H1 (cell line): ENCODE measurements at regions not wholly inside any gene's neighbourhood (a gene's known extent, or its start where the extent isn't known, plus 50 kb on each side); places are given as distances from the start of the nearest gene placed in this dataset.
A peak's percentile ranks its signal among the peaks of the same experiment; 100 is the strongest.

Experiments used
- CTCF ChIA-PET: fragments of 300-600 bp; sonication (Branson Sonifier 250); formaldehyde crosslinking; loops from one replicate; lab custom pipeline; 2021; ENCODE audit not compliant: partially characterized antibody; lab: Charles Lee
- POLR2A ChIA-PET: fragments of 300-600 bp; sonication (Branson Sonifier 250); formaldehyde crosslinking; loops from one replicate; lab custom pipeline; 2021; ENCODE audit warnings: inconsistent platforms; ENCODE audit not compliant: partially characterized antibody; lab: Charles Lee
- DNase-seq, 2 experiments: peaks; one replicate each; pipeline versions ENCODE4 v3.0.0 to v3.0.0-alpha.2; 2010 to 2022; ENCODE audit warnings: low spot score in 2 of 2, low read depth in 1 of 2, mixed read lengths in 1 of 2
- FAIRE-seq: peaks from 2 replicates; lab custom pipeline; 2011; peaks lifted over from hg19 to GRCh38; lab: Jason Lieb, UNC
- H2AFZ ChIP-seq: 2 replicates; pipeline ENCODE4 v1.8.1; 2012; ENCODE audit warnings: low read length, inconsistent platforms
- H2AK5ac ChIP-seq: 2 replicates; pipeline ENCODE4 v1.6.1; 2013; ENCODE audit warnings: low read depth, low read length
- H2BK120ac ChIP-seq: replicated peaks from 2 replicates; pipeline ENCODE3; 2013; ENCODE audit warnings: low read depth, low read length, inconsistent platforms
- H2BK12ac ChIP-seq: 2 replicates; pipeline ENCODE4 v1.6.1; 2013; ENCODE audit warnings: low read depth, low read length
- H2BK15ac ChIP-seq: 2 replicates; pipeline ENCODE4 v1.6.1; 2013; ENCODE audit warnings: low read length
- H2BK20ac ChIP-seq: 2 replicates; pipeline ENCODE4 v1.6.1; 2013; ENCODE audit warnings: low read length
- H2BK5ac ChIP-seq: 2 replicates; pipeline ENCODE4 v1.6.1; 2013; ENCODE audit warnings: low read depth, low read length
- H3K14ac ChIP-seq: 2 replicates; pipeline ENCODE4 v1.6.1; 2013; ENCODE audit warnings: inconsistent platforms; ENCODE audit not compliant: insufficient read length
- H3K18ac ChIP-seq: 2 replicates; pipeline ENCODE4 v1.6.1; 2013; ENCODE audit warnings: low read length; ENCODE audit errors: extremely low read depth
- H3K23ac ChIP-seq: 2 replicates; pipeline ENCODE4 v1.6.1; 2013; ENCODE audit warnings: inconsistent platforms; ENCODE audit not compliant: insufficient read length
- H3K23me2 ChIP-seq: 2 replicates; pipeline ENCODE4 v1.6.1; 2013; ENCODE audit warnings: low read depth, low read length
- H3K27ac ChIP-seq: 2 replicates; pipeline ENCODE4 v1.6.1; 2011; ENCODE audit warnings: low read depth, low read length, inconsistent platforms
- H3K27me3 ChIP-seq, 4 experiments: replicated peaks in 1 of 4; 1 replicate in 1 of 4; 2 replicates in 3 of 4; pipeline versions ENCODE4 v1.6.1 to v1.8.1; 2011 to 2013; ENCODE audit warnings: low read length in 3 of 4, mild to moderate bottlenecking in 3 of 4, inconsistent platforms in 2 of 4, mixed read lengths in 2 of 4, moderate library complexity in 1 of 4; ENCODE audit not compliant: control insufficient read depth in 3 of 4, insufficient read depth in 3 of 4; ENCODE audit errors: extremely low read depth in 1 of 4
- H3K36me3 ChIP-seq, 4 experiments: 2 replicates each; pipeline versions ENCODE4 v1.6.1 to v1.8.1; 2011 to 2013; ENCODE audit warnings: mild to moderate bottlenecking in 4 of 4, low read length in 3 of 4, moderate library complexity in 2 of 4, control low read depth in 1 of 4, inconsistent platforms in 1 of 4; ENCODE audit not compliant: insufficient read depth in 4 of 4, control insufficient read depth in 2 of 4
- H3K4ac ChIP-seq: replicated peaks from 2 replicates; pipeline ENCODE3; 2013; ENCODE audit warnings: low read length, low read depth, mixed read lengths, inconsistent platforms; ENCODE audit not compliant: insufficient read length
- H3K4me1 ChIP-seq, 4 experiments: replicated peaks in 1 of 4; 1 replicate in 1 of 4; 2 replicates in 3 of 4; pipeline versions ENCODE4 v1.6.1 to v1.8.1; 2011 to 2013; ENCODE audit warnings: low read length in 3 of 4, inconsistent platforms in 2 of 4, mixed read lengths in 1 of 4; ENCODE audit not compliant: insufficient read depth in 4 of 4, control insufficient read depth in 3 of 4
- H3K4me2 ChIP-seq, 2 experiments: 2 replicates each; pipeline versions ENCODE4 v1.6.1 to v1.8.1; 2011 to 2013; ENCODE audit warnings: low read depth in 2 of 2, low read length in 2 of 2, control low read depth in 1 of 2, inconsistent platforms in 1 of 2, mild to moderate bottlenecking in 1 of 2; ENCODE audit not compliant: insufficient read depth in 1 of 2
- H3K4me3 ChIP-seq, 4 experiments: fragments of 200-600, 300-600 bp in 1 of 4; sonication (generic), shearing (Covaris generic), sonication (Bioruptor Twin) in 1 of 4; 2 replicates each; pipeline versions ENCODE4 v1.5.1 to v1.8.1; 2011 to 2016; ENCODE audit warnings: low read length in 4 of 4, low read depth in 3 of 4, control low read depth in 2 of 4, inconsistent platforms in 2 of 4, mild to moderate bottlenecking in 2 of 4, mixed read lengths in 1 of 4, moderate library complexity in 1 of 4; ENCODE audit not compliant: insufficient read depth in 2 of 4; ENCODE audit errors: extremely low read depth in 1 of 4
- H3K56ac ChIP-seq: replicated peaks from 2 replicates; pipeline ENCODE3; 2013; ENCODE audit warnings: low read depth, mild to moderate bottlenecking, mixed read lengths, low read length, inconsistent platforms; ENCODE audit not compliant: insufficient read length
- H3K79me1 ChIP-seq: 2 replicates; pipeline ENCODE4 v1.6.1; 2013; ENCODE audit warnings: low read depth, low read length, control low read depth
- H3K79me2 ChIP-seq, 2 experiments: 2 replicates each; pipeline versions ENCODE4 v1.6.1 to v1.8.1; 2012 to 2013; ENCODE audit warnings: low read length in 2 of 2, mild to moderate bottlenecking in 2 of 2, inconsistent platforms in 1 of 2; ENCODE audit not compliant: insufficient read depth in 2 of 2, control insufficient read depth in 1 of 2
- H3K9ac ChIP-seq, 4 experiments: replicated peaks in 1 of 4; 1 replicate in 1 of 4; 2 replicates in 3 of 4; pipeline versions ENCODE4 v1.6.1 to v1.8.1; 2011 to 2013; ENCODE audit warnings: low read depth in 3 of 4, low read length in 3 of 4, control low read depth in 2 of 4, mild to moderate bottlenecking in 2 of 4, moderate library complexity in 2 of 4, inconsistent platforms in 1 of 4; ENCODE audit errors: extremely low read depth in 1 of 4
- H3K9me3 ChIP-seq, 2 experiments: 2 replicates each; pipeline versions ENCODE4 v1.6.1 to v1.8.1; 2012 to 2013; ENCODE audit warnings: mild to moderate bottlenecking in 2 of 2, moderate library complexity in 2 of 2, control low read depth in 1 of 2, inconsistent platforms in 1 of 2, low read depth in 1 of 2, low read length in 1 of 2, mixed read lengths in 1 of 2; ENCODE audit not compliant: insufficient read depth in 2 of 2
- H4K20me1 ChIP-seq, 2 experiments: replicated peaks in 1 of 2; 2 replicates each; pipeline versions ENCODE3 to v1.8.1; 2011 to 2013; ENCODE audit warnings: inconsistent platforms in 2 of 2, low read length in 2 of 2, mild to moderate bottlenecking in 1 of 2; ENCODE audit not compliant: insufficient read depth in 2 of 2, control insufficient read depth in 1 of 2
- H4K5ac ChIP-seq: 2 replicates; pipeline ENCODE4 v1.6.1; 2013; ENCODE audit warnings: low read length, low read depth, mixed read lengths, inconsistent platforms; ENCODE audit not compliant: insufficient read length
- H4K8ac ChIP-seq: 2 replicates; pipeline ENCODE4 v1.8.0; 2013; ENCODE audit warnings: mild to moderate bottlenecking, moderate library complexity, low read length, inconsistent platforms; ENCODE audit not compliant: insufficient read depth; ENCODE audit errors: extremely low read depth
- H4K91ac ChIP-seq: replicated peaks from 2 replicates; pipeline ENCODE3; 2013; ENCODE audit warnings: low read length, mixed read lengths, inconsistent platforms; ENCODE audit not compliant: insufficient read length
- HDAC2 ChIP-seq, 2 experiments: fragments of 300-600 bp in 1 of 2; sonication (generic) in 1 of 2; IDR thresholded peaks; 2 replicates each; pipeline ENCODE4 v1.6.1; 2011 to 2012; ENCODE audit warnings: low read depth in 2 of 2, low read length in 2 of 2, mild to moderate bottlenecking in 2 of 2, moderate library complexity in 2 of 2, borderline replicate concordance in 1 of 2, inconsistent platforms in 1 of 2
- POLR2AphosphoS5 ChIP-seq: IDR thresholded peaks from 2 replicates; pipeline ENCODE4 v1.6.1; 2011; ENCODE audit warnings: low read depth, low read length
- TCF12 ChIP-seq: IDR thresholded peaks from 2 replicates; pipeline ENCODE4 v1.6.1; 2011; ENCODE audit warnings: low read depth, mild to moderate bottlenecking, low read length
- WGBS, 2 experiments: shearing (Covaris generic) in 1 of 2; methylation state at CpG; one replicate each; pipeline versions ENCODE4 v1.1.6 to v1.1.7; 2013 to 2015; ENCODE audit warnings: low lambda C conversion rate in 2 of 2, mixed read lengths in 2 of 2, inconsistent platforms in 1 of 2, low coverage in 1 of 2, missing lambda C conversion rate in 1 of 2; ENCODE audit not compliant: insufficient replicate concordance in 2 of 2, insufficient coverage in 1 of 2, insufficient read length in 1 of 2; ENCODE audit errors: extremely low coverage in 1 of 2, missing lambda C conversion rate in 1 of 2; 5-methylcytosine and 5-hydroxymethylcytosine counted together

DNA sequence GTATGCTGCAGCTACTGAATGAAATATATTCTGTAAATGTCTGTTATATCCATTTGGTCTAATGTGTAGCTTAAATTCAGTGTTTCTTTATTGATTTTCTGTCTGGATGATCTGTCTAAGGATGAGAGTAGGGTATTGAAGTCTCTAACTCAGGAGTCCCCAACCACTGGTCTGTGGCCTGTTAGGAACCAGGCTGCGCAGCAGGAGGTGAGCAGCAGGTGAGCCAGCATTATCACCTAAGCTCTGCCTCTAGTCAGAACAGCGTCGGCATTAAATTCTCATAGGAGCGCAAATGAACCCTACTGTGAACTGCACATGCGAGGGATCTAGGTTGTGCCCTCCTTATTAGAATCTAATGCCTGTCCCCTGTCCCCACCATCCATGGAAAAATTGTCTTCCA, 329.7 kb upstream of the RGS6 start:
- WGBS, 2 experiments = 82% methylated on average over 5 of the region's 5 CpGs; no CpG with 5 or more reads in 1 of the 2 experiments
- H3K18ac ChIP-seq = no peak overlapping the region
- H3K27me3 ChIP-seq = no peaks in the 10 kb centered on the region
- no peak for FAIRE-seq
- H4K91ac ChIP-seq = no peak overlapping the region
- H2BK12ac ChIP-seq = no peak overlapping the region
- H3K9ac ChIP-seq = no peak overlapping the region
- H2BK5ac ChIP-seq = no peak overlapping the region
- H2BK120ac ChIP-seq = no peak overlapping the region
- H2BK15ac ChIP-seq = no peak overlapping the region
- H4K5ac ChIP-seq = no peak overlapping the region
- no peak overlapping the region for H3K4me2 ChIP-seq
- CTCF ChIA-PET = no interaction called here
- peaks cover 0 to 6% (median 2%) of the 10 kb centered on the region in 4 experiments; a peak in 2 of 7 replicates for H3K4me1 ChIP-seq
- H2AK5ac ChIP-seq = no peak overlapping the region
- no peaks in the 10 kb centered on the region for H3K23me2 ChIP-seq
- TF ChIP-seq TCF12 = 0 out of 2 replicates have a peak, but pooled peaks have one; percentile 15
- TF ChIP-seq HDAC2 (IDR thresholded peaks at IDR 0.05; ENCODE audit: borderline replicate concordance in 1 of 2, low read depth in 2 of 2, low read length in 2 of 2) = no peak
- peak; percentile 77 for TF ChIP-seq POLR2AphosphoS5
- TF ChIP-seq, all 59 proteins: peak for 2
- H3K4ac ChIP-seq = no peak overlapping the region
- peaks cover 0 to 56% of the 10 kb centered on the region in 2 experiments; a peak in 2 of 4 replicates for H3K79me2 ChIP-seq
- no peak overlapping the region for H4K8ac ChIP-seq
- no peak for DNase-seq
- H2AFZ ChIP-seq = no peak overlapping the region
- peaks cover 0 to 4% of the 10 kb centered on the region in 2 experiments; a peak in 1 of 4 replicates for H3K9me3 ChIP-seq
- no peak overlapping the region for H3K14ac ChIP-seq
- no peak overlapping the region for H3K4me3 ChIP-seq
- no peak overlapping the region for H3K56ac ChIP-seq
- peaks cover 2% of the 10 kb centered on the region; the same call in 1 of the 2 replicates for H3K79me1 ChIP-seq
- H2BK20ac ChIP-seq = no peak overlapping the region
- H3K23ac ChIP-seq = no peak overlapping the region
- H3K36me3 ChIP-seq = no peaks in the 10 kb centered on the region
- no peak overlapping the region for H3K27ac ChIP-seq
- POLR2A ChIA-PET = no interaction called here
- peaks cover 0 to 6% of the 10 kb centered on the region in 2 experiments for H4K20me1 ChIP-seq
